SK-N-SH (cell line): ENCODE measurements at regions not wholly inside any gene's neighbourhood (a gene's known extent, or its start where the extent isn't known, plus 50 kb on each side); places are given as distances from the start of the nearest gene placed in this dataset.

Experiments
- EP300 ChIP-seq, 2 experiments: IDR thresholded peaks; 2 replicates each; pipeline versions ENCODE4 v1.4.0 to v1.6.1; 2012; ENCODE audit warnings: borderline replicate concordance in 1 of 2, low read depth in 1 of 2, low read length in 1 of 2
- MEF2A ChIP-seq: IDR thresholded peaks from 2 replicates; pipeline ENCODE4 v1.4.0; 2012; ENCODE audit warnings: low read depth, borderline replicate concordance
- POLR2AphosphoS5 ChIP-seq: IDR thresholded peaks from 2 replicates; pipeline ENCODE4 v1.6.1; 2012; ENCODE audit warnings: low read depth, low read length
- RAD21 ChIP-seq: IDR thresholded peaks from 2 replicates; pipeline ENCODE4 v1.6.1; 2012; ENCODE audit warnings: mild to moderate bottlenecking, low read length
- REST ChIP-seq: IDR thresholded peaks from 2 replicates; pipeline ENCODE4 v1.6.1; 2012; ENCODE audit warnings: mild to moderate bottlenecking, low read depth, low read length, moderate library complexity
- SMC3 ChIP-seq: IDR thresholded peaks from 2 replicates; pipeline ENCODE4 v1.6.1; 2012; ENCODE audit warnings: low read depth, low read length, improper control_type of control experiment
- TAF1 ChIP-seq: IDR thresholded peaks from 2 replicates; pipeline ENCODE4 v1.6.1; 2012; ENCODE audit warnings: low read depth, mild to moderate bottlenecking, low read length, moderate library complexity, borderline replicate concordance
- TF ChIP-seq, protein P1 (sequence below): fragments of 200-600 bp; sonication (generic); IDR thresholded peaks from 2 replicates; pipeline ENCODE4 v1.6.1; 2017; ENCODE audit warnings: antibody characterized with exemption, mild to moderate bottlenecking, moderate library complexity

DNA sequence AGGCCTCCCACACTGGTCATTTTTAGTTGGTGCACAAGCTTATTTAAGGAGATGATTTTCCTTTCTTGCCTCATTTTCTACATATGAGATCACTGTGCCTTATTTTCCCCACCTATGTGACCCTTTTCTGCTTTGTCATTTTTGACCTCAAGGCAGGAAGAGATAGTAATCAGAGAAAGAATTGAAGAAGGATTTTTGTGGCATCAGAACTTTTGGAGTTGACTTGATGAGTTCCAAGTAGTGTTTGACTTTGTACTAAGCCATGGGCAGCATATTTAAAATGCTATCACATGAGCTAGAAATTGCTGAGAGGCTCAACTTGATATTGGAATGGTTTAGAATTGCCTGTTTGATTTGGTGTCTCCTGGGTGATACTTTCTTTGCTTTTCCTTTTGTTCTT is 440.8 kb downstream of the AEBP2 start:
- TF ChIP-seq POLR2AphosphoS5: no peak
- TF ChIP-seq REST: no peak
- no peak for TF ChIP-seq TAF1
- TF ChIP-seq, protein P1, sequence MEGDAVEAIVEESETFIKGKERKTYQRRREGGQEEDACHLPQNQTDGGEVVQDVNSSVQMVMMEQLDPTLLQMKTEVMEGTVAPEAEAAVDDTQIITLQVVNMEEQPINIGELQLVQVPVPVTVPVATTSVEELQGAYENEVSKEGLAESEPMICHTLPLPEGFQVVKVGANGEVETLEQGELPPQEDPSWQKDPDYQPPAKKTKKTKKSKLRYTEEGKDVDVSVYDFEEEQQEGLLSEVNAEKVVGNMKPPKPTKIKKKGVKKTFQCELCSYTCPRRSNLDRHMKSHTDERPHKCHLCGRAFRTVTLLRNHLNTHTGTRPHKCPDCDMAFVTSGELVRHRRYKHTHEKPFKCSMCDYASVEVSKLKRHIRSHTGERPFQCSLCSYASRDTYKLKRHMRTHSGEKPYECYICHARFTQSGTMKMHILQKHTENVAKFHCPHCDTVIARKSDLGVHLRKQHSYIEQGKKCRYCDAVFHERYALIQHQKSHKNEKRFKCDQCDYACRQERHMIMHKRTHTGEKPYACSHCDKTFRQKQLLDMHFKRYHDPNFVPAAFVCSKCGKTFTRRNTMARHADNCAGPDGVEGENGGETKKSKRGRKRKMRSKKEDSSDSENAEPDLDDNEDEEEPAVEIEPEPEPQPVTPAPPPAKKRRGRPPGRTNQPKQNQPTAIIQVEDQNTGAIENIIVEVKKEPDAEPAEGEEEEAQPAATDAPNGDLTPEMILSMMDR: no peak
- no peak for TF ChIP-seq EP300 (IDR thresholded peaks at IDR 0.05; ENCODE audit: borderline replicate concordance in 1 of 2, low read depth in 1 of 2, low read length in 1 of 2)
- no peak for TF ChIP-seq SMC3
- TF ChIP-seq MEF2A: no peak
- TF ChIP-seq RAD21: no peak
